ENCODE measurements at regions not wholly inside any gene's neighbourhood (a gene's known extent, or its start where the extent isn't known, plus 50 kb on each side); places are given as distances from the start of the nearest gene placed in this dataset.

DNA sequence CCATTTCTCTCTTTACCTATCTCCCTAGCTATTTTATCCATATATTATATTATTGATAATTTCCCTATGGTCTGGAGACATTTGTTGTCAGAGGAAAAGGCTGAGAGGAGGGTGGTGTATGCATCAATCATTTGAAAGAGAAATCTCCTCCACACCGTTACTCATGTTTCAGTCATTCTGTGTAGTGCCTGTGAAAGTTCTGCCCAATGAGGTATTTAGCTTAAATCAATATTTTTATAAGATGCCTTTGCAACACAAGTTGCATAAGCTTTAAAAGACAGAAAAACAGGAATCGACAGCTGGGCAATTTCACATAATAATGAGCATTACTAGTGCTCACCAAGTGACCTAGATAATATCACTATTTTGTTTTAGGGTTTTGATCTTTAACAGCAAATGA, 363.7 kb upstream of the FSIP2 start:
- ChIA-PET POLR2A (no interaction called here), CTCF (ENCODE audit: unreplicated experiment) (no interaction called here)
- no peak for TF ChIP-seq EZH2phosphoT487 (IDR thresholded peaks at IDR 0.05; ENCODE audit: borderline replicate concordance, low read depth, low read length)
- TF ChIP-seq CTCF (conservative IDR thresholded peaks at IDR 0.05; ENCODE audit: low read length), result no peak
- no peak overlapping the region for H3K4me2 ChIP-seq (ENCODE audit: low read length)
- no TSS peak for BruUV-seq (replicated peaks)
- H3K4me1 ChIP-seq (ENCODE audit: insufficient read depth, low read length, poor library complexity, severe bottlenecking), result no peaks in the 10 kb centered on the region
- H3K79me2 ChIP-seq (ENCODE audit: insufficient read depth, low read depth, low read length), result no peaks in the 10 kb centered on the region
- H3K36me3 ChIP-seq (ENCODE audit: insufficient read depth, low read length), result no peaks in the 10 kb centered on the region
- H3K9me3 ChIP-seq (ENCODE audit: low read length), result no peaks in the 10 kb centered on the region
- intact Hi-C loops (cut with micrococcal nuclease; ENCODE audit: unreplicated experiment), result no loop called here
- no peaks in the 10 kb centered on the region for H3K9me2 ChIP-seq (ENCODE audit: insufficient read depth, low read length)
- no peak overlapping the region for H2AFZ ChIP-seq (ENCODE audit: low read length)
- H4K20me1 ChIP-seq (ENCODE audit: insufficient read depth, low read length), result no peaks in the 10 kb centered on the region
- H3K27ac ChIP-seq (ENCODE audit: low read depth, low read length, poor library complexity, severe bottlenecking), result no peak overlapping the region
- no peak for DNase-seq (ENCODE audit: low spot score)
- no peak overlapping the region for H3K4me3 ChIP-seq (ENCODE audit: low read depth, low read length, poor library complexity, severe bottlenecking)

DNA sequence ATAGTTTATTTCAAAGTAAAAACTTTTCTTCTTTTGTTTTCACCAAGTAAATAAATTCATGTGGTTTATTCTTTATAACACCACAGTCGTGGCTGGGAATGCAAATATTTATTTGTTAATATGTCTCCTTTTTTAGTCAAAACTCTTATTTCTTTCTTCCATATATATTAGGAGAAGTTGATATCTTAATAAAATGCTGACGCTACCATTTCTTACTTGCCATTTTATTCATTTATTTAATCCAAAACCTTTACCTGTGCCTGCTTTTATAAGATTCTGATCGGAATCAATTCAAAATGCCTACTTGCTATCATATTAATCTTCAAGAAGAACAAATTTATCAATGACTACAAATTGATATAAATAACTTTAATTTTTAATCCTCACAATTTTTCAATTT, 362.9 kb upstream of the FSIP2 start:
- Histone ChIP-seq H3K4me2 (ENCODE audit: low read length) (no peak overlapping the region), H2AFZ (ENCODE audit: low read length) (no peak overlapping the region), H4K20me1 (ENCODE audit: insufficient read depth, low read length) (no peaks in the 10 kb centered on the region), H3K4me3 (ENCODE audit: low read depth, low read length, poor library complexity, severe bottlenecking) (no peak overlapping the region), H3K9me3 (ENCODE audit: low read length) (no peaks in the 10 kb centered on the region), H3K4me1 (ENCODE audit: insufficient read depth, low read length, poor library complexity, severe bottlenecking) (no peaks in the 10 kb centered on the region), H3K27ac (ENCODE audit: low read depth, low read length, poor library complexity, severe bottlenecking) (no peak overlapping the region), H3K79me2 (ENCODE audit: insufficient read depth, low read depth, low read length) (no peaks in the 10 kb centered on the region), H3K9me2 (ENCODE audit: insufficient read depth, low read length) (no peaks in the 10 kb centered on the region), H3K36me3 (ENCODE audit: insufficient read depth, low read length) (no peaks in the 10 kb centered on the region)
- TF ChIP-seq EZH2phosphoT487 (IDR thresholded peaks at IDR 0.05; ENCODE audit: borderline replicate concordance, low read depth, low read length) (no peak), CTCF (conservative IDR thresholded peaks at IDR 0.05; ENCODE audit: low read length) (no peak)
- intact Hi-C loops (cut with micrococcal nuclease; ENCODE audit: unreplicated experiment), result no loop called here
- POLR2A ChIA-PET, result no interaction called here
- DNase-seq (ENCODE audit: low spot score), result no peak
- no TSS peak for BruUV-seq (replicated peaks)
- CTCF ChIA-PET (ENCODE audit: unreplicated experiment), result no interaction called here

GRCh38 chr2:185381631-185382030, 357.0 kb upstream of the FSIP2 start:
- no peak for TF ChIP-seq EZH2phosphoT487 (IDR thresholded peaks at IDR 0.05; ENCODE audit: borderline replicate concordance, low read depth, low read length)
- TF ChIP-seq CTCF (conservative IDR thresholded peaks at IDR 0.05; ENCODE audit: low read length), result no peak
- no peak overlapping the region for H2AFZ ChIP-seq (ENCODE audit: low read length)
- intact Hi-C loops (cut with micrococcal nuclease; ENCODE audit: unreplicated experiment), result no loop called here

More at GRCh38 chr2:185381631-185382030, 357.0 kb upstream of the FSIP2 start:
- Histone ChIP-seq H4K20me1 (ENCODE audit: insufficient read depth, low read length) (no peaks in the 10 kb centered on the region), H3K9me2 (ENCODE audit: insufficient read depth, low read length) (no peaks in the 10 kb centered on the region), H3K4me2 (ENCODE audit: low read length) (no peak overlapping the region), H3K4me1 (ENCODE audit: insufficient read depth, low read length, poor library complexity, severe bottlenecking) (no peaks in the 10 kb centered on the region), H3K27ac (ENCODE audit: low read depth, low read length, poor library complexity, severe bottlenecking) (no peak overlapping the region), H3K79me2 (ENCODE audit: insufficient read depth, low read depth, low read length) (no peaks in the 10 kb centered on the region), H3K36me3 (ENCODE audit: insufficient read depth, low read length) (no peaks in the 10 kb centered on the region), H3K4me3 (ENCODE audit: low read depth, low read length, poor library complexity, severe bottlenecking) (no peak overlapping the region), H3K9me3 (ENCODE audit: low read length) (no peaks in the 10 kb centered on the region)
- BruUV-seq (replicated peaks), result no TSS peak
- ChIA-PET POLR2A (interaction anchor here (0.7 kb wide), 1 partner anchor 309 kb away, joined by 3 read pairs; no protein-coding TSS in a partner anchor), CTCF (ENCODE audit: unreplicated experiment) (no interaction called here)
- no peak for DNase-seq (ENCODE audit: low spot score)
